MM.1S (cell line): ENCODE measurements at regions not wholly inside any gene's neighbourhood (a gene's known extent, or its start where the extent isn't known, plus 50 kb on each side); places are given as distances from the start of the nearest gene placed in this dataset.

Experiments used
- DNase-seq: peaks from one replicate; pipeline ENCODE4 v3.0.0-alpha.2; 2015
- H2AFZ ChIP-seq: fragments of 300-600 bp; sonication (generic); 2 replicates; pipeline ENCODE4 v1.6.0; 2016; ENCODE audit warnings: antibody characterized with exemption, low read length
- H3F3A ChIP-seq: fragments of 300-600 bp; sonication (generic); 2 replicates; pipeline ENCODE4 v1.6.1; 2016; ENCODE audit warnings: mild to moderate bottlenecking, antibody characterized with exemption, low read length, moderate library complexity, mixed read lengths; ENCODE audit not compliant: insufficient read depth
- H3K27ac ChIP-seq: fragments of 300-600 bp; sonication (generic); 2 replicates; pipeline ENCODE4 v1.5.1; 2016; ENCODE audit warnings: mild to moderate bottlenecking, low read length
- H3K27me3 ChIP-seq: fragments of 300-600 bp; sonication (generic); replicated peaks from 2 replicates; pipeline ENCODE4 v1.6.0; 2016; ENCODE audit warnings: low read length; ENCODE audit not compliant: insufficient read depth
- H3K36me3 ChIP-seq: fragments of 300-600 bp; sonication (generic); replicated peaks from 2 replicates; pipeline ENCODE4 v1.6.1; 2016; ENCODE audit warnings: mild to moderate bottlenecking, low read length, mixed read lengths; ENCODE audit not compliant: insufficient read depth
- H3K4me1 ChIP-seq: fragments of 300-600 bp; sonication (generic); 2 replicates; pipeline ENCODE4 v1.6.1; 2016; ENCODE audit warnings: low read length, mixed read lengths
- H3K4me2 ChIP-seq: fragments of 300-600 bp; sonication (generic); 2 replicates; pipeline ENCODE4 v1.6.0; 2016; ENCODE audit warnings: low read depth, low read length
- H3K4me3 ChIP-seq: fragments of 300-600 bp; sonication (generic); 2 replicates; pipeline ENCODE4 v1.5.1; 2016; ENCODE audit warnings: low read length, mixed read lengths
- H3K79me2 ChIP-seq: fragments of 300-600 bp; sonication (generic); 2 replicates; pipeline ENCODE4 v1.6.1; 2016; ENCODE audit warnings: mixed run types, low read length, mixed read lengths
- H3K9ac ChIP-seq: fragments of 300-600 bp; sonication (generic); 2 replicates; pipeline ENCODE4 v1.6.1; 2016; ENCODE audit warnings: low read length, mixed read lengths
- H3K9me2 ChIP-seq: fragments of 300-600 bp; sonication (generic); replicated peaks from 2 replicates; pipeline ENCODE4 v1.6.1; 2016; ENCODE audit warnings: mild to moderate bottlenecking, low read length, mixed read lengths; ENCODE audit not compliant: insufficient read depth
- H3K9me3 ChIP-seq: fragments of 300-600 bp; sonication (generic); replicated peaks from 2 replicates; pipeline ENCODE4 v1.6.1; 2016; ENCODE audit warnings: mild to moderate bottlenecking, low read length, mixed read lengths; ENCODE audit not compliant: insufficient read depth
- H4K20me1 ChIP-seq: fragments of 300-600 bp; sonication (generic); 2 replicates; pipeline ENCODE4 v1.6.1; 2016; ENCODE audit warnings: mild to moderate bottlenecking, low read length, moderate library complexity, mixed read lengths; ENCODE audit not compliant: insufficient read depth
- CTCF ChIP-seq: fragments of 300-600 bp; sonication (generic); IDR thresholded peaks from 2 replicates; pipeline ENCODE4 v1.5.1; 2016; ENCODE audit warnings: antibody characterized with exemption, low read length, mixed read lengths
- EZH2 ChIP-seq: fragments of 300-600 bp; sonication (generic); optimal IDR thresholded peaks from 2 replicates; pipeline ENCODE3; 2017; ENCODE audit warnings: low read depth, mild to moderate bottlenecking, antibody characterized with exemption, low read length, mixed read lengths
- EZH2phosphoT487 ChIP-seq: fragments of 300-600 bp; sonication (generic); IDR thresholded peaks from 2 replicates; pipeline ENCODE4 v1.6.1; 2018; ENCODE audit warnings: antibody characterized with exemption, low read length

GRCh38 chr13:50235604-50236342 is 220.5 kb downstream of the KCNRG start:
- no peaks in the 10 kb centered on the region for H3K79me2 ChIP-seq
- no peaks in the 10 kb centered on the region for H4K20me1 ChIP-seq
- H2AFZ ChIP-seq, result 0 out of 2 replicates have a peak overlapping the region, but pooled peaks have one; percentile 7
- TF ChIP-seq CTCF, result no peak
- TF ChIP-seq EZH2, result no peak
- TF ChIP-seq EZH2phosphoT487, result no peak
- peak overlapping the region; percentile 23; the same call in 1 of the 2 replicates for H3K4me3 ChIP-seq
- H3K4me1 ChIP-seq, result no peaks in the 10 kb centered on the region
- H3K27me3 ChIP-seq, result no peaks in the 10 kb centered on the region
- no peaks in the 10 kb centered on the region for H3K36me3 ChIP-seq
- no peaks in the 10 kb centered on the region for H3K9me2 ChIP-seq
- H3K27ac ChIP-seq, result no peak overlapping the region
- no peaks in the 10 kb centered on the region for H3K9me3 ChIP-seq
- no peak for DNase-seq
- no peaks in the 10 kb centered on the region for H3F3A ChIP-seq
- no peak overlapping the region for H3K9ac ChIP-seq
- peak overlapping the region; percentile 31 for H3K4me2 ChIP-seq

GRCh38 chr13:50236898-50237318 is 221.7 kb downstream of the KCNRG start:
- H3K27me3 ChIP-seq, result no peaks in the 10 kb centered on the region
- DNase-seq, result no peak
- no peaks in the 10 kb centered on the region for H3K9me2 ChIP-seq
- H3K9me3 ChIP-seq, result no peaks in the 10 kb centered on the region
- no peak for TF ChIP-seq EZH2
- TF ChIP-seq EZH2phosphoT487, result no peak
- no peak for TF ChIP-seq CTCF
- H2AFZ ChIP-seq, result no peak overlapping the region
- H4K20me1 ChIP-seq, result no peaks in the 10 kb centered on the region
- H3K27ac ChIP-seq, result no peak overlapping the region
- no peak overlapping the region for H3K4me2 ChIP-seq
- H3K79me2 ChIP-seq, result no peaks in the 10 kb centered on the region
- H3K9ac ChIP-seq, result no peak overlapping the region
- no peak overlapping the region for H3K4me3 ChIP-seq
- no peaks in the 10 kb centered on the region for H3K36me3 ChIP-seq
- H3K4me1 ChIP-seq, result no peaks in the 10 kb centered on the region
- no peaks in the 10 kb centered on the region for H3F3A ChIP-seq

GRCh38 chr13:50238922-50239321 is 223.7 kb downstream of the KCNRG start:
- Histone ChIP-seq H3F3A (no peaks in the 10 kb centered on the region), H3K9me2 (no peaks in the 10 kb centered on the region), H3K4me1 (no peaks in the 10 kb centered on the region), H3K4me2 (no peak overlapping the region), H3K9me3 (no peaks in the 10 kb centered on the region), H4K20me1 (no peaks in the 10 kb centered on the region), H3K27me3 (no peaks in the 10 kb centered on the region), H3K79me2 (no peaks in the 10 kb centered on the region), H2AFZ (no peak overlapping the region), H3K36me3 (no peaks in the 10 kb centered on the region), H3K27ac (no peak overlapping the region), H3K4me3 (no peak overlapping the region), H3K9ac (no peak overlapping the region)
- TF ChIP-seq EZH2 (no peak), CTCF (no peak), EZH2phosphoT487 (no peak)
- no peak for DNase-seq
